ENCODE measurements at regions not wholly inside any gene's neighbourhood (a gene's known extent, or its start where the extent isn't known, plus 50 kb on each side); places are given as distances from the start of the nearest gene placed in this dataset.

GRCh38 chrX:9336456-9336855 is 128.4 kb upstream of the TBL1X start:
- Histone ChIP-seq H3K27me3 (replicated peaks in 1 of 2; ENCODE audit: control insufficient read depth in 2 of 2, extremely low read depth in 1 of 2, insufficient read depth in 2 of 2, low read length in 1 of 2) (no peaks in the 10 kb centered on the region), H3K27ac (ENCODE audit: low read length) (peak overlapping the region; percentile 57), H3K36me3 (ENCODE audit: control insufficient read depth in 2 of 2, extremely low read depth in 1 of 2, insufficient read depth in 1 of 2, low read length in 1 of 2) (no peaks in the 10 kb centered on the region), H3K4me1 (ENCODE audit: control insufficient read depth in 1 of 2, extremely low read depth in 1 of 2, insufficient read depth in 2 of 2, low read length in 2 of 2) (peaks cover 14 to 39% of the 10 kb centered on the region in 2 experiments), H3K9me3 (no peaks in the 10 kb centered on the region), H3K4me3 (ENCODE audit: control insufficient read depth in 1 of 2, extremely low read depth in 1 of 2, low read length in 1 of 2) (no peak overlapping the region)
- ChIA-PET CTCF (no interaction called here), POLR2A (no interaction called here)
- 11% methylated on average over 4 of the region's 8 CpGs for WGBS (ENCODE audit: insufficient coverage)
- Mint-ChIP-seq H3K27me3 (peaks cover 0 to 3% of the 10 kb centered on the region in 2 donors), H3K27ac (peak overlapping the region; percentile 79 to 89), H3K36me3 (no peaks in the 10 kb centered on the region), H3K4me1 (peaks cover 44 to 54% (median 47%) of the 10 kb centered on the region in 3 donors), H3K4me3 (peak overlapping the region in 2 of 3 donors; percentile 10 to 33), H3K9me3 (no peaks in the 10 kb centered on the region)
- peak in 12 of 35 experiments; percentile 7 to 48 (median 33) for DNase-seq
- peak; percentile 22 to 69 (median 52) for ATAC-seq (replicated peaks in 1 of 4)

GRCh38 chrX:9337046-9337445 is 127.8 kb upstream of the TBL1X start:
- Mint-ChIP-seq H3K9me3 (no peaks in the 10 kb centered on the region), H3K36me3 (no peaks in the 10 kb centered on the region), H3K4me3 (peak overlapping the region in 1 of 3 donors; percentile 33), H3K27ac (peak overlapping the region; percentile 79 to 89), H3K4me1 (peaks cover 47 to 60% (median 49%) of the 10 kb centered on the region in 3 donors), H3K27me3 (peaks cover 0 to 3% of the 10 kb centered on the region in 2 donors)
- WGBS (ENCODE audit: insufficient coverage): no CpG with 5 or more reads among the region's 5 CpGs
- peaks cover 14 to 43% of the 10 kb centered on the region in 2 experiments for H3K4me1 ChIP-seq (ENCODE audit: control insufficient read depth in 1 of 2, extremely low read depth in 1 of 2, insufficient read depth in 2 of 2, low read length in 2 of 2)
- H3K4me3 ChIP-seq (ENCODE audit: control insufficient read depth in 1 of 2, extremely low read depth in 1 of 2, low read length in 1 of 2): no peak overlapping the region
- no peak for DNase-seq
- H3K27me3 ChIP-seq (replicated peaks in 1 of 2; ENCODE audit: control insufficient read depth in 2 of 2, extremely low read depth in 1 of 2, insufficient read depth in 2 of 2, low read length in 1 of 2): no peaks in the 10 kb centered on the region
- H3K27ac ChIP-seq (ENCODE audit: low read length): peak overlapping the region; percentile 57
- ChIA-PET POLR2A (no interaction called here), CTCF (no interaction called here)
- H3K9me3 ChIP-seq: no peaks in the 10 kb centered on the region
- no peaks in the 10 kb centered on the region for H3K36me3 ChIP-seq (ENCODE audit: control insufficient read depth in 2 of 2, extremely low read depth in 1 of 2, insufficient read depth in 1 of 2, low read length in 1 of 2)
- no peak for ATAC-seq (replicated peaks in 1 of 4)

DNA sequence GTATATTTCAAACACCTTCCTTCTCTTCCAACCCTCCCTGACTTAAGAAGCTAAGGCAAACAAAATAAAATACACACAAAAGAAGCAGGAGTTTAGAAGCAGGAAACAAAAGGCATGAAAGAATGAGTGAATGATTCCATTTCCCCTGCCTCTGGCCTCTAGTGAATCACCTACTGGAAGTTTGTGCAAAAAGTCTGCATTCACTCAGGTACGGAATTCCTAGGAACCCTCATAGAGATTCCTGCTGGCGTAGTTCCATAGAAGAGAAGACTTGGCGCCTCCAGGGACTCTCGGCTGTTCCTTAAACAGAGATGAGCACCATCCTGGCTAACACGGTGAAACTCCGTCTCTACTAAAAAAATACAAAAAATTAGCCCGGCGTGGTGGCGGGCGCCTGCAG is 125.9 kb upstream of the TBL1X start:
- H3K9me3 Mint-ChIP-seq: no peaks in the 10 kb centered on the region
- H3K9me3 ChIP-seq: no peaks in the 10 kb centered on the region
- H3K27me3 ChIP-seq (replicated peaks in 1 of 2; ENCODE audit: control insufficient read depth in 2 of 2, extremely low read depth in 1 of 2, insufficient read depth in 2 of 2, low read length in 1 of 2): no peaks in the 10 kb centered on the region
- ChIA-PET POLR2A (interaction anchor here in 1 of 2 donors (0.6 kb wide), 1 partner anchor 156 kb away, joined by 3 read pairs; no protein-coding TSS in a partner anchor), CTCF (interaction anchor here in 1 of 2 donors (0.6 kb wide), 1 partner anchor 86 kb away, joined by 7 read pairs; no protein-coding TSS in a partner anchor)
- peak overlapping the region in 1 of 2 donors; percentile 2 for H3K27ac Mint-ChIP-seq
- H3K27ac ChIP-seq (ENCODE audit: low read length): no peak overlapping the region
- no peaks in the 10 kb centered on the region for H3K36me3 Mint-ChIP-seq
- ATAC-seq (replicated peaks in 1 of 4) (no peak), DNase-seq (no peak)
- peaks cover 54 to 61% (median 54%) of the 10 kb centered on the region in 3 donors for H3K4me1 Mint-ChIP-seq
- no peaks in the 10 kb centered on the region for H3K36me3 ChIP-seq (ENCODE audit: control insufficient read depth in 2 of 2, extremely low read depth in 1 of 2, insufficient read depth in 1 of 2, low read length in 1 of 2)
- H3K4me3 Mint-ChIP-seq: peak overlapping the region in 1 of 3 donors; percentile 79
- H3K4me1 ChIP-seq (ENCODE audit: control insufficient read depth in 1 of 2, extremely low read depth in 1 of 2, insufficient read depth in 2 of 2, low read length in 2 of 2): peaks cover 17 to 51% of the 10 kb centered on the region in 2 experiments
- no CpG with 5 or more reads among the region's 10 CpGs for WGBS (ENCODE audit: insufficient coverage)
- no peak overlapping the region for H3K4me3 ChIP-seq (ENCODE audit: control insufficient read depth in 1 of 2, extremely low read depth in 1 of 2, low read length in 1 of 2)
- peaks cover 0 to 3% of the 10 kb centered on the region in 2 donors for H3K27me3 Mint-ChIP-seq

DNA sequence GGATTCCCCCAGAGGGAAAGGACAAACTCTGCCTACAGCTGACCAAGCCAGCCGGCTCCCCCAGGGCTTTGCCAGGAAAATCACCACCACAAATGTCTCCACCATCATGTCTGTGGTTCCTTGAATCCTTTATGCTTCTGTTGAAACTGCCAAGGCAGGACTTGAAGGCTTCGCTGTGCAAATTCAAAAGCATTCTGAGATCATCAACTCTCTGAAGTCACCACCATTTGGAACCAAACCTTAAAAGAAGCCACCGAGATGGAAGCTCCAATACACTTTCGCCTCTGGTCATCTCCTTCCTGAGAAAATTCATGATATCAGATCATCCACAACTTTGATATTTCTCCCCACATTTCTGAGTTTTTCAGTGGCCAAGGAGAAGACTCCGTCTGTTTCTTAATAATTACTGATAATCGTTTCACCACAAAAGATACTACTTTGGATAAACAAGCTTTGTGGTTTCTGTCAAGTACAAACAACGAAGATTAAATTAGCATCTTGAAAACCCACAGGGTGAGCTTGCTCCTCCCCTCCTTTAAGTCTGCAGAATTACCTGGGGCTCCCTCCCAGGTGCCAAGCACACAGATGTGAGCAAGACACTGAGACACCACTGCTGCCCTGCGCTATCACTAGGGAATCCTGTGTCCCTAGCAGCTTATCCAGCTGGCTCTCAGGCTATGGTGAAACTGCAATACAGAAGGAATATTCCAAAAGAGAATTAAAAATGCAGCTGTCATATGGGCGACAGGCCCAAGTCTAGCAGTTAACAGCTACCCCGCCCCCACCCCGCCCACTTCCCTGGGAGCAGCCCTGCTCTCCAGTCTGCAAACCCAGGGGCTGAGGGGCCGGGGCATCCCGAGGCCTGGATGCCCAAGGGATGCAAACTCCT is 125.0 kb upstream of the TBL1X start:
- H3K4me3 ChIP-seq (ENCODE audit: control insufficient read depth in 1 of 2, extremely low read depth in 1 of 2, low read length in 1 of 2): no peak overlapping the region
- H3K27me3 ChIP-seq (replicated peaks in 1 of 2; ENCODE audit: control insufficient read depth in 2 of 2, extremely low read depth in 1 of 2, insufficient read depth in 2 of 2, low read length in 1 of 2): no peaks in the 10 kb centered on the region
- no peaks in the 10 kb centered on the region for H3K9me3 ChIP-seq
- H3K27ac ChIP-seq (ENCODE audit: low read length): peak overlapping the region; percentile 90
- H3K27ac Mint-ChIP-seq: peak overlapping the region; percentile 85 to 88
- ChIA-PET POLR2A (no interaction called here), CTCF (interaction anchor here (0.6 to 1.5 kb wide), 6 partner anchors 22 to 368 kb away, joined by 3 to 7 read pairs (median 4); no protein-coding TSS in a partner anchor)
- no peaks in the 10 kb centered on the region for H3K36me3 ChIP-seq (ENCODE audit: control insufficient read depth in 2 of 2, extremely low read depth in 1 of 2, insufficient read depth in 1 of 2, low read length in 1 of 2)
- ATAC-seq (replicated peaks in 1 of 4) (peak; percentile 28 to 40 (median 32)), DNase-seq (peak in 30 of 35 experiments; percentile 19 to 64 (median 35))
- H3K9me3 Mint-ChIP-seq: no peaks in the 10 kb centered on the region
- 4% methylated on average over 4 of the region's 13 CpGs for WGBS (ENCODE audit: insufficient coverage)
- H3K27me3 Mint-ChIP-seq: peaks cover 0 to 3% of the 10 kb centered on the region in 2 donors
- peaks cover 54 to 61% (median 54%) of the 10 kb centered on the region in 3 donors for H3K4me1 Mint-ChIP-seq
- H3K4me3 Mint-ChIP-seq: peak overlapping the region; percentile 41 to 79 (median 52)
- peaks cover 17 to 51% of the 10 kb centered on the region in 2 experiments for H3K4me1 ChIP-seq (ENCODE audit: control insufficient read depth in 1 of 2, extremely low read depth in 1 of 2, insufficient read depth in 2 of 2, low read length in 2 of 2)
- no peaks in the 10 kb centered on the region for H3K36me3 Mint-ChIP-seq

- H3K27me3 Mint-ChIP-seq: peaks cover 0 to 1% of the 10 kb centered on the region in 2 donors
- H3K27ac Mint-ChIP-seq: peak overlapping the region; percentile 96 to 98
- peak overlapping the region; percentile 38 to 52 for H3K4me3 ChIP-seq (ENCODE audit: control insufficient read depth in 1 of 2, extremely low read depth in 1 of 2, low read length in 1 of 2)
- 3% methylated on average over 6 of the region's 16 CpGs for WGBS (ENCODE audit: insufficient coverage)
- peak overlapping the region; percentile 78 to 82 (median 79) for H3K4me3 Mint-ChIP-seq
- ChIA-PET POLR2A (no interaction called here), CTCF (interaction anchor here in 1 of 2 donors (1.2 to 1.5 kb wide), 3 partner anchors 23 to 122 kb away, joined by 3 to 7 read pairs (median 4); no protein-coding TSS in a partner anchor)
- H3K27me3 ChIP-seq (replicated peaks in 1 of 2; ENCODE audit: control insufficient read depth in 2 of 2, extremely low read depth in 1 of 2, insufficient read depth in 2 of 2, low read length in 1 of 2): no peaks in the 10 kb centered on the region
- peaks cover 51 to 57% (median 52%) of the 10 kb centered on the region in 3 donors for H3K4me1 Mint-ChIP-seq
- H3K27ac ChIP-seq (ENCODE audit: low read length): peak overlapping the region; percentile 90
- DNase-seq: peak in 34 of 35 experiments; percentile 18 to 81 (median 58)
- ATAC-seq (replicated peaks in 1 of 4): peak; percentile 47 to 74 (median 61)
- H3K4me1 ChIP-seq (ENCODE audit: control insufficient read depth in 1 of 2, extremely low read depth in 1 of 2, insufficient read depth in 2 of 2, low read length in 2 of 2): peaks cover 17 to 48% of the 10 kb centered on the region in 2 experiments
- H3K36me3 Mint-ChIP-seq: no peaks in the 10 kb centered on the region
- H3K9me3 ChIP-seq: no peaks in the 10 kb centered on the region
- H3K9me3 Mint-ChIP-seq: no peaks in the 10 kb centered on the region
- no peaks in the 10 kb centered on the region for H3K36me3 ChIP-seq (ENCODE audit: control insufficient read depth in 2 of 2, extremely low read depth in 1 of 2, insufficient read depth in 1 of 2, low read length in 1 of 2)
Measured at GRCh38 chrX:9340598-9341290, 124.1 kb upstream of the TBL1X start.
